GM12891 (cell line): ENCODE measurements at regions not wholly inside any gene's neighbourhood (a gene's known extent, or its start where the extent isn't known, plus 50 kb on each side); places are given as distances from the start of the nearest gene placed in this dataset.
A peak's percentile ranks its signal among the peaks of the same experiment; 100 is the strongest.

Experiments
- DNase-seq: peaks from one replicate; pipeline ENCODE4 v3.0.0; 2011; ENCODE audit warnings: low spot score; ENCODE audit not compliant: insufficient read length
- FAIRE-seq: peaks from 2 replicates; lab custom pipeline; 2011; peaks lifted over from hg19 to GRCh38; lab: Jason Lieb, UNC
- PAX5 ChIP-seq: IDR thresholded peaks from 2 replicates; pipeline ENCODE4 v1.6.1; 2011; ENCODE audit warnings: low read length, moderate library complexity, mild to moderate bottlenecking; ENCODE audit not compliant: insufficient read depth, severe bottlenecking
- POLR2A ChIP-seq: IDR thresholded peaks from 2 replicates; pipeline ENCODE4 v1.6.1; 2011; ENCODE audit warnings: low read depth, low read length, control low read depth
- POLR2AphosphoS5 ChIP-seq: IDR thresholded peaks from 2 replicates; pipeline ENCODE4 v1.6.1; 2011; ENCODE audit warnings: low read depth, low read length, control low read depth
- POU2F2 ChIP-seq: IDR thresholded peaks from 2 replicates; pipeline ENCODE4 v1.6.1; 2011; ENCODE audit warnings: low read depth, mild to moderate bottlenecking, control low read depth, low read length, moderate library complexity
- SPI1 ChIP-seq: IDR thresholded peaks from 2 replicates; pipeline ENCODE4 v1.6.1; 2011; ENCODE audit warnings: low read depth, low read length, control low read depth
- TAF1 ChIP-seq: IDR thresholded peaks from 2 replicates; pipeline ENCODE4 v1.6.1; 2011; ENCODE audit warnings: low read depth, low read length, control low read depth

DNA sequence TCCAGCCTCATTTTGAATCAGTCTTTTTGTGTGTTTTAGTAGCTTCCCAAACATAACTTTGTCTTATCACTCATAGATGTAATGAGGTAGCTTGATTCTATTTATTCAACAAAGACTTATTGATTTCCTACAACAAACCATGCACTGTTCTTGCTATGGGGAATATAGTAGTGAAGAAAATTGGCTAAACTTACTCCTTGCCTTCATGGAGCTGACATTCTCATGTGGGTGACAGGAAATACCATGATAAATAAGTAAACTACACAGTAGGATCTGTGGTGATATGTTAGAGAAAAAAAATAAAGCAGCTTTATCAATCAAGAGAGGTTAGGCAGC is 255.7 kb upstream of the TNC start:
- TF ChIP-seq PAX5 (no peak), POLR2AphosphoS5 (no peak), POU2F2 (no peak), POLR2A (no peak), SPI1 (no peak), TAF1 (no peak)
- DNase-seq (no peak), FAIRE-seq (no peak)

DNA sequence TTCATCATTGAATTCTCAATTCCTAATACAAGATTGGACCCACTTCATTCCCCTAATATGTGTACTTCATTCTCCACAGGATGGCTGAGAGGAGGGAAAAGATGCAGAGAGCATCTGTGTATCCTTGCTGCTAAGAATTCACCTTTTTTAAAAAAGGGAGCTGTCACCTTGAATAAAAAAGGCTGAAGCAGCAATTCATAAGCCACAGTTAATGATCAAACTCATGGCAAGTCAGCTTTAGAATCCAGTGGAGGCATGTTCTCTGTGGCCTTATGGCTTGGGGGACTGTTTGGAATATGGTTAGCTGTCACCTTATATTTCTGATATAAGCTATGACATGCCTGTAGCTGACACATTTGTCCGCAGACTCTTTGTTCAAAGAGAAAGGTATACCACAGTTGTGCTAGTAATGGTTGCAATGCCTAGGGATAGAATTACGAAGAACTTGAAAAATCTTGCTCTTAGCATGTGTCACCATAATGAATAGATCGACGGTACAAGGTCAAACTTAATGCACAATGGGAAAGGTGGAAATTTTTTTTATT is 256.8 kb upstream of the TNC start:
- TF ChIP-seq TAF1 (no peak), PAX5 (no peak), POU2F2 (no peak), SPI1 (no peak), POLR2A (no peak), POLR2AphosphoS5 (no peak)
- DNase-seq (no peak), FAIRE-seq (no peak)

GRCh38 chr9:115378241-115378640 is 260.3 kb upstream of the TNC start:
- DNase-seq (no peak), FAIRE-seq (no peak)
- no peak for TF ChIP-seq TAF1
- no peak for TF ChIP-seq PAX5
- TF ChIP-seq SPI1: no peak
- no peak for TF ChIP-seq POLR2AphosphoS5
- TF ChIP-seq POU2F2: no peak
- TF ChIP-seq POLR2A: no peak

DNA sequence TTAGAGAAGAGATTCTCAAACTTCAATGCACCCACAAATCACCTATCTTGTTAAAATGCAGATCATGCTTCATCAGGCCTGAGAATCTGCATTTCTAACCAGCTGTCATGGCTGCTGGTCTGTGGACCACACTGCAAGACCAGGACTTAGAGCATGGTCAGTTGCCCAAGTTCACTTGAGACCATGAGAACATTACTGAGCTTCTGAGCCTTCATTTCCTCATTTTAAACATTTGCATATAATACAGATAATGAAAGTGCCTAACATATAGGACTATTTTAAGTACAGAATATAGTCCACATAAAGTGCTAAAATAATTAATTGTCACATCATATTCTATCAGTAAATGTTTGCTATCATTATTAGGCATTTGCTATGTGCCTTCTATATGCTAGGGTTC is 260.8 kb upstream of the TNC start:
- no peak for FAIRE-seq
- TF ChIP-seq POU2F2 (no peak), POLR2AphosphoS5 (no peak), SPI1 (peak; percentile 68), PAX5 (no peak)
- DNase-seq: no peak

- no peak for FAIRE-seq
- TF ChIP-seq POLR2A (no peak), POU2F2 (no peak), TAF1 (no peak), POLR2AphosphoS5 (no peak), SPI1 (no peak), PAX5 (no peak)
- no peak for DNase-seq
Observed at GRCh38 chr9:115379719-115380118, 261.8 kb upstream of the TNC start.

DNA sequence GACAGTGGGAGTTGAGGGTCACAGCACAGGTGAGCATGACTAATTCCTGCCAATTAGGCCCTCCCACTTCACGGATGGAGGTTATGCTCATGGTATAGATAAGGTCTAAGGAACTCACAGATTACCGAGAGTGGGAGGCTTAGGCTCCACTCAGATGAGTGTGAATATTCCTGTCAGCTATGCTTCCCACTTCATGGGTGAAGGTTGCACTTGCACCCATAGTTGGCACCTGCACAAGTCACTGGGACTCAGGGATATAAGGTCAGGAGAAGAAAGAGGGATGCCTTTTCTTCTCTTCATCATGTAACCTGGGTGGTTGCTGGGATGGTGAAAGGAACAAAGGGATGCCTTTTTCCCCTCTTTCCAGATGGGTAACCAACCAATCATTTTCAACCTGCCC is 264.9 kb upstream of the TNC start:
- TF ChIP-seq POU2F2 (no peak), SPI1 (no peak), PAX5 (no peak), TAF1 (no peak), POLR2A (no peak), POLR2AphosphoS5 (no peak)
- FAIRE-seq: no peak
- no peak for DNase-seq

DNA sequence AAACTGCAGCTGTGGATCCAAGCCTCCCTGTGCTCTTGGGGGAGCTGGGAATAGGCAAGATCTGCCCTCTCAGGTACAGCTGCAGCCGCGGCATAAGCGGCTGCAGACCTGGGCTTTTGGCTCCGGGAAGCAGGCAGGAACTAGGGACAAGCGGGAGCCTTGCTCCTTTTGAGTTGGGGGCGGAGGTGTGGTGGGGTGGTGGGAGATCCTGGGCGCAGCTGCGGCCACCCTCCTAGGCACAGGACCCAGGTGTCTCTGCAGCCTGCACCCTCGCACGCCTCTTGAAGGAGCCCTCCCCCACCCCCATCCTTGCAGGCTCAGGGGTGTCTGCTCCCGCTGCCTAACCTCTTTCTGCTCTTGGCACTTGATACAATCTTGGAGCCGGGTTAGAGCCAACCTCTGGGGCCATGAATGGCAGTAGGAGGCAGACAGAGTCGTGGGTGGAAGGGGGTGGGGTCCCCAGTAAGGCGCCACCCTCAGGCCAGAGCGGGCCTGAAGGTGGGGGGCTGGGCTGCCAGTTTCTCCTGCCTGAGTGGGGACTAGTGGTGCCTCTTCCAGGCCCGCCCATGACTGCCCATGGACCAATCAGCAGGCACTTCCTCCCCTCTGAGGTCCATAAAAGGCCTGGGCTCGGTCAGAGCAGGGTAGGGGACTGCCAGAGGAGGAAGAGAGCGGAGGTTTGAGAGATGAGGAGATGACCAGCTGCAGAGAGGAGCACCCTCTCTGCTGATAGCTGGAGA is 267.6 kb upstream of the TNC start:
- no peak for FAIRE-seq
- TF ChIP-seq POLR2A (no peak), SPI1 (no peak), POLR2AphosphoS5 (no peak), TAF1 (no peak), POU2F2 (no peak), PAX5 (no peak)
- DNase-seq: no peak

- DNase-seq (no peak), FAIRE-seq (no peak)
- TF ChIP-seq POLR2AphosphoS5 (no peak), SPI1 (no peak), POU2F2 (no peak), TAF1 (no peak), PAX5 (no peak), POLR2A (no peak)
Observed at GRCh38 chr9:115386963-115387770, 269.2 kb upstream of the TNC start.

DNA sequence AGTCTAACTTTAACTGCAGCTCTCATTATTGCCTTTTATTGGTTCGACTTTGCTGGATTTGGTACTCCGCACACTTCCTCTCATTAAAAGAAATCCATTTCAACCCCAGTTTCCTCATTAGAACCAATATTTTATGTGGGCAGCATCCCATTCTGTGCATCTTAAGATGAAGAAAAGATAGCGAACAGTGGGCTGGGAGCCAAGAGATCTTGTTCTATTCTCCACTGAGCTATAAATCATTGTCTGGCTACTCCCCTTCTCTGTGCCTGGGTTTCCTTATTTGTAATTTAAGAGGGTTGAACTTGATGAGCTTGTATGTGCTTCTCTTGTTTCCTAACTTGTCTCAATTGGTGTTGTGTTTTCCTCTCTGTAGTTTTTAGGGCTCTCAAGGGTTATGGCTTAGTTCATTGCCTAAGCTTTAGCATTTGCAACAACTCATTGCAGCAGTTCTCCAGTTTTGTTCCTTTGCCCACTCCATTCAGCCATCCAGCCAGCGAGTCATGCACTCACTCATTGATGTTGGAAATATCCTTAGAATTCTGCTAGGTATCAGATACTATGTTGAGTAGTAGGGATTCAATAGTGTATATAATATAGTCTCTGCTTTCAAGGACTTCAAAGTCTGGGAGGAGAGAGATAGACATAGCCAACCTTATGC is 273.3 kb upstream of the TNC start:
- DNase-seq (no peak), FAIRE-seq (no peak)
- TF ChIP-seq SPI1 (no peak), POLR2AphosphoS5 (no peak), POLR2A (no peak), POU2F2 (no peak)

- FAIRE-seq (no peak), DNase-seq (no peak)
- TF ChIP-seq SPI1: no peak
- no peak for TF ChIP-seq PAX5
- no peak for TF ChIP-seq TAF1
- TF ChIP-seq POLR2A: no peak
- no peak for TF ChIP-seq POU2F2
- TF ChIP-seq POLR2AphosphoS5: no peak
Observed at GRCh38 chr9:115393976-115394775, 276.2 kb upstream of the TNC start.
